ENCODE measurements at regions not wholly inside any gene's neighbourhood (a gene's known extent, or its start where the extent isn't known, plus 50 kb on each side); places are given as distances from the start of the nearest gene placed in this dataset.

GRCh38 chr6:88302769-88303225 is 136.7 kb upstream of the CNR1 start:
- TF ChIP-seq CTCF (IDR thresholded peaks at IDR 0.05) (no peak), POLR2A (IDR thresholded peaks at IDR 0.05) (no peak)

Data from thyroid gland (tissue), 4 donors.